ENCODE measurements at regions not wholly inside any gene's neighbourhood (a gene's known extent, or its start where the extent isn't known, plus 50 kb on each side); places are given as distances from the start of the nearest gene placed in this dataset.

DNA sequence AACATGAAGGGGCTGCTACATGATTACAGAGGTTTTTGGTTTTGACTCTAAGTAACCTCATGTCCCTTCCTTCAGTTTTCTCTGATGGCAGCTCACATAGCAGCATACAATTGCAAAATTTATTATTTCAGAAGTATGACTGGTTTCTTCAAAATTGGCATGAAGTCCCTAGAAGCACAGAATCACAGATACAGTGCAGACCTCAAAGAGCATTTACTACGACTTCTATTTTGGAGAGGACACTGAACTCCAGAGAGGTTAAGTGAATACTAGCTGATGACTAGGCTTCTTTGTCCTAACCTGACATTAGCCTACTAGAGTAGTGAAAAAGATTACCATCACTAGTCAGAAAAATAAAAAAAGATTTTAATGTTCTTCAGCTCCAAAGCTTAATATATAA, 664.3 kb downstream of the RFPL4B start:
- H3K4me3 ChIP-seq (replicated peaks; ENCODE audit: low read depth, low read length), result no peak overlapping the region
- DNase-seq (ENCODE audit: extremely low read depth, low read depth), result no peak
- TF ChIP-seq, protein P1, sequence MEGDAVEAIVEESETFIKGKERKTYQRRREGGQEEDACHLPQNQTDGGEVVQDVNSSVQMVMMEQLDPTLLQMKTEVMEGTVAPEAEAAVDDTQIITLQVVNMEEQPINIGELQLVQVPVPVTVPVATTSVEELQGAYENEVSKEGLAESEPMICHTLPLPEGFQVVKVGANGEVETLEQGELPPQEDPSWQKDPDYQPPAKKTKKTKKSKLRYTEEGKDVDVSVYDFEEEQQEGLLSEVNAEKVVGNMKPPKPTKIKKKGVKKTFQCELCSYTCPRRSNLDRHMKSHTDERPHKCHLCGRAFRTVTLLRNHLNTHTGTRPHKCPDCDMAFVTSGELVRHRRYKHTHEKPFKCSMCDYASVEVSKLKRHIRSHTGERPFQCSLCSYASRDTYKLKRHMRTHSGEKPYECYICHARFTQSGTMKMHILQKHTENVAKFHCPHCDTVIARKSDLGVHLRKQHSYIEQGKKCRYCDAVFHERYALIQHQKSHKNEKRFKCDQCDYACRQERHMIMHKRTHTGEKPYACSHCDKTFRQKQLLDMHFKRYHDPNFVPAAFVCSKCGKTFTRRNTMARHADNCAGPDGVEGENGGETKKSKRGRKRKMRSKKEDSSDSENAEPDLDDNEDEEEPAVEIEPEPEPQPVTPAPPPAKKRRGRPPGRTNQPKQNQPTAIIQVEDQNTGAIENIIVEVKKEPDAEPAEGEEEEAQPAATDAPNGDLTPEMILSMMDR (IDR thresholded peaks at IDR 0.05; ENCODE audit: low read depth, low read length, missing control alignments), result no peak

DNA sequence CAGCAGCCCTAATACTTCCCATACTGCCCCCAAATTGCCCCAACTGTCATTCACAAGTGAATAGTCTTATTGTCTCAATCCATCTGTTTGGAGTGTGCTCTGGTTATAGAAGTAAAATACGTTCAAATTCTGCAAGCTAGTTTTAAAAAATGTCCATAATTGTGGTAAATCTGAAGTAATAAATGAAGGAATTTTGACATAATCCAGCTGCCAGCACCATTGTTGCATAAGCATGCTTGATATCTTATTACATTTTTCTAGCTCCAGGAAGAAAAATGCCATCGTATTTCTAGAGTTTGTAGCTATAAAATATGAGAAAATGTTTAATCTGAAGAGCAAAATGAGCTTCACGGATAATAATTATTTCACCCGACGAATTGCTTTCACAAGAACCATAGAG, 664.7 kb downstream of the RFPL4B start:
- DNase-seq (ENCODE audit: extremely low read depth, low read depth), result no peak
- TF ChIP-seq, protein P1 (IDR thresholded peaks at IDR 0.05; ENCODE audit: low read depth, low read length, missing control alignments), result no peak
- H3K4me3 ChIP-seq (replicated peaks; ENCODE audit: low read depth, low read length), result no peak overlapping the region

DNA sequence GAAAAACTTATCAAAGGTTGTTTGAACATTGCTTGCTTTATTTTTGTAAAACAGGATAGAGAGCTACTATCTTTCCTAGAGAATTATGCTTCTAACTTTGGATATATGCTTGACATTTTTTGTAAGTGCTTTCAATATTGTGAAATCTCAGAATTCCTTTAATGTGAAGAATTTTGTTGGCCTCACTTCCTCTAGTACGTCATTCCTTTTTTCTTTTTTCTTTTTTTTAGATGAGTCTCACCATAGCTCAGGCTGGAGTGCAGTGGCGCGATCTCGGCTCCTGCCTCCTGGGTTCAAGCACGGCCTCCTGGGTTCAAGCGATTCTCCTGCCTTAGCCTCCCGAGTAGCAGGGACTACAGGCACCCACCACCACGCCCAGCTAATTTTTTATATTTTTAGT, 668.1 kb downstream of the RFPL4B start:
- TF ChIP-seq, protein P1 (IDR thresholded peaks at IDR 0.05; ENCODE audit: low read depth, low read length, missing control alignments), result no peak
- no peak for DNase-seq (ENCODE audit: extremely low read depth, low read depth)
- H3K4me3 ChIP-seq (replicated peaks; ENCODE audit: low read depth, low read length), result no peak overlapping the region

DNA sequence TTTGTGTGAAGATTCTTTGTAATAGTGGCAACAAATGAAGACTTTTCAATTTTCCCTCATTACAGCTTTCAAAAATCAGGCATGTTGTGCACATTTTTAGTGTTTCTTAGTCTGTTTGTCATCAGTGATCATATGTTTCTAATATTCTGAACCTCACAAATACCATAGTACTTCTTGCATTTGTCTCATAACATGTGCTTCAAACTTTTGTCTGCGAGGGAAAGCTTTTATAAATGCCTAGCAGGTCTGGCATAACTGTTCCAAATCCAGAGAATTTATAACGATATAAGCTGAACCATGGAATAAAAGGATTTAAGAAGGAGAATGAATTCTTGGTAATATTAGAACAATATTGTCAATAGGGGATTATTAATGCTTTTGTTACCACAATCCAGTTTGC, 670.2 kb downstream of the RFPL4B start:
- H3K4me3 ChIP-seq (replicated peaks; ENCODE audit: low read depth, low read length), result no peak overlapping the region
- DNase-seq (ENCODE audit: extremely low read depth, low read depth), result no peak
- TF ChIP-seq, protein P1 (IDR thresholded peaks at IDR 0.05; ENCODE audit: low read depth, low read length, missing control alignments), result no peak

DNA sequence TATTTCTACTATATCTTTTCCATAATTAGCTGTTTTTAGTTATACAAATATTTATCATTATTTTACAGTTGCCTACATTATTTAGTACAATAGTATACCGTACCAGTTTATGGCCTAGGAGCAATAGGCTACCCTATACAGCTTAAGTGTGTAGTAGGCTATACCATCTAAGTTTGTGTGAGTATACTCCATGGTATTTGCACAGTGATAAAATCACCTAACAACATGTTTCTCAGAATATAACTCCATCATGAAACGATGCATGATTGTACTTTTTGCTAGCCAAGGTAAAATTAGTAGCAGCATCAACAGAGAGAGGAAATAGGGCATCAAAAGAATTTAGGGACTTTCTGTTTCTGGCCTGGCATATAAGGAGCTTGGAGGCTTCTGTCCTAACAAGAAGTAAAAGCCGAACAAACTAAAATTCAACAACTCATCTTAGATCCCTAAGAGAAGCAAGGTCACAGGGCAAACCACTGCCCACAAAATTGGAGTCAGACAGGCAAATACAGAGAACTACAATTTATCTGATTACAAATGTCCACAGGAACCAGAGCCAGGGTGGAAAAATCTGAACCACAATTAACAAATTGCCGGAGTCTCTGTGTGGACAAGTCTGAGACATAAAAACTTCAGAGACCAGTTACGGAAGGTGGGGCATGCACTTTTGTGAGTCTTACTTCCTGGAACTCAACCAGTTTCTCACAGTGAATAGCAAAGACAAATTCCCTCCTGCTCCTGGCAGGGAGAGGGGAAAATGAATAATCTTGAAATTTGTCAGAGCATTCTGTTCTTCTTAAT, 671.4 kb downstream of the RFPL4B start:
- TF ChIP-seq, protein P1 (IDR thresholded peaks at IDR 0.05; ENCODE audit: low read depth, low read length, missing control alignments), result no peak
- DNase-seq (ENCODE audit: extremely low read depth, low read depth), result peak; percentile 58

DNA sequence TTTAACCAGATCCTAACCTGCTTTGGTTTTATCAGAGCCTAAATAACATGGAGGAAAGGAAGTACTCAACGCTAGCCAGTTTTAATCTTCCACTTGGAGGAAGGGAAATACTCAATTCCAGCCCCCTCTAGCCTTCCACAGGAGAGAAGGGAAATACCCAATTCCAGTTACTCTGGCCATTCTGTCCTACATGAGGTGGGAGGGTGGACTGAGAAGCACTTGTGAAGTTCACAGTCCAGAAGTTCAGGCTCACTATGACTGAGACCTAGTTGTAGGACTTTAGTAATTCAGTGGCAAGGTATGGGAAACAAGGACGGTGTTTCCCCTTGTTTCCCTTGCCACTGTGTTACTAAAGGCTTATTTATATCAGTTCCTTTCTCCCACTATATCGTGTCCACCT, 672.0 kb downstream of the RFPL4B start:
- TF ChIP-seq, protein P1 (IDR thresholded peaks at IDR 0.05; ENCODE audit: low read depth, low read length, missing control alignments), result no peak
- no peak overlapping the region for H3K4me3 ChIP-seq (replicated peaks; ENCODE audit: low read depth, low read length)
- DNase-seq (ENCODE audit: extremely low read depth, low read depth), result no peak

More for the DNA sequence above, 671.4 kb downstream of the RFPL4B start:
- no peak overlapping the region for H3K4me3 ChIP-seq (replicated peaks; ENCODE audit: low read depth, low read length)
